ENCODE measurements at regions not wholly inside any gene's neighbourhood (a gene's known extent, or its start where the extent isn't known, plus 50 kb on each side); places are given as distances from the start of the nearest gene placed in this dataset.

DNA sequence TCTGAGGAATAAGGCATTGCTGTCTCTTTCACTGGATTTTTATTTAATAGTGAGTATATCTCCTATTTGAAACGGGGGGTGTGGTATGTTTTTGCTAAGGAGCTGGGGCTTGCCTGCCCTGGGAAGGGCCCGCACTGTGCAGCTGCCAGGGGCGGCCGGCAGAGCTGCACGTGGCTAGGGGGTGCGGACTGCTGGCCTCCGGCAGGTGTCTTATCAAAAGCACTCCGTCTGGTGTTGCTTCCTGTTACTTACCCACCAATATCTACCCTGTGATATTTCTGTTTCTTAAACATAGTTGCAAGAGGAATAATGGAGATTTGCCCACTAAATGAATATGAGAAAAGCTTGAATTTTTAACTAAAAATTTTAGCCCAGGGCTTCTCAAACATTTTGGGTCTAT is 232.0 kb downstream of the IRX1 start:
- DNase-seq = no peak

DNA sequence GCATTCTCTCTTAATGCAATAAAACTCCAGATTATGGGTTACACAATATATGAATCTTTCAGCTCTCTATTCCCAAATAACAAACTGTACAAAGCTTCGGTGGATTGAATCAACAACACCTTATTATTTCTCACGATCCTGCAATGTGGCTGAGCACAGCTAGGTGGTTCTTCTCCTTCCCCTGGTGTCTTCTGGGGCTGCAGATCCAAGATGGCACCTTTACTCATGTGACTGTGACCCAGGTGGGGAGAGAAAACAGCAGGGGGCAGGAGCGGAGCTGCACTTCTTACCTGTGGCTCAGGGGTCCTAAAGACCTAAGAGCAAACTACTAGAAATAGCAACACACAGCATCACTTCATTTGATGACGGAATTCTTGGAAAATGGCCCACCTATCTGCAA is 233.1 kb downstream of the IRX1 start:
- DNase-seq = no peak

GRCh38 chr5:3833566-3833965 is 237.9 kb downstream of the IRX1 start:
- no peak for DNase-seq

DNA sequence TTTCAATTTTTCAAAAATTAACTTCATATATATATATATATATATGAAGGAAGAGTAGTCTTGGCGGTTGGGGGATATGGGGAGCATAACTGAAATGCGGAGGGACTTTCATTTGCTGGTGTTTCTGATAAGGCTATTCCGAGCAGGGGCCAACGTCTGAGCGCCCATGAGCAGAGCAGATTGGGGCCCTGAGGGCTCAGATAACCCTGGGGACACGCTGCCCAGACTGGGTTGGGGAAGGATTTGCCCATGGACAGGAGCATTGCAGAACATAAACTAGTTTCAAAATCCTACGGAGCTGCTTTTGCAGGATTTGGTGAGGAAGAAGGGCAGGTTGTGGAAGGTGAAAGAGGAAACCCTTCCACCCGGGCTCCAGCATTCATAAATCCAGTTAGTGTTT is 240.2 kb downstream of the IRX1 start:
- DNase-seq = no peak

DNA sequence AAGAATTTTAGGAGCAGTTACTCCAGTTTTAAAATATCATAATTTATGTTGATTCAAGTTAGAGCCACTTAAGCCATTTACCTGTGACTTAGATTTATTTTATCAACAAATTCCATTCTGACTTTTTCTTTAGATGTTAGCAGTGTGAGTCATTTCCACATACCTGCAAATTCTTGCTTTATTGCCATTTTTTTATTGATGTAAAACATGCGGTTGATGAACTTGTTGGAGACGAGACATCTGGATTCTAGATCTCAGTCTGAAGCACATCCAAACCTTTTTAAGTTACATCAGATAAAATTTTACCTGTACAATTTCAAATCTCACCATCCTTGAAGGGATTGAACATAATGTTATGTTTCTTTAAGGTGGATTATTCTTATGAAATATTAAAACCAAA is 240.9 kb downstream of the IRX1 start:
- no peak for DNase-seq

DNA sequence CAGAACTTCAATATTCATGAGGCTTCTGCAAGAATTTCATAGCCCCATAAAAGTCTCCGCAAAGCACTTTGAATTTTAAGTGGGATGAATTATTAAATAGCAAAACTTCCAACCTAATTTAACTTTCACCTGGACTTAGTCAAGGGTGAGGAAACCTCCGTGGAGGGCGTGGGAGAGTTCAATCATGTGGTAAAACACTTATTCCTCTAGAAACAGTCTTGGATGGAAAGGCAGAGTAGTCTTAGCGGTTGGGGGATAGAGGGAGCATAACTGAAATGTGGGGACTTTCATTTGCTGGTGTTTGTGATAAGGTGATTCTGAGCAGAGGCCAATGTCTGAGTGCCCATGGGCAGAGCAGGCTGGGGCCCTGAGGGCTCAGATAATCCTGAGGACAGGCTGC is 241.9 kb downstream of the IRX1 start:
- no peak for DNase-seq

- DNase-seq = no peak
Measured at GRCh38 chr5:3839151-3839550, 243.5 kb downstream of the IRX1 start.

- DNase-seq = no peak
Measured at GRCh38 chr5:3842591-3842990, 247.0 kb downstream of the IRX1 start.

DNA sequence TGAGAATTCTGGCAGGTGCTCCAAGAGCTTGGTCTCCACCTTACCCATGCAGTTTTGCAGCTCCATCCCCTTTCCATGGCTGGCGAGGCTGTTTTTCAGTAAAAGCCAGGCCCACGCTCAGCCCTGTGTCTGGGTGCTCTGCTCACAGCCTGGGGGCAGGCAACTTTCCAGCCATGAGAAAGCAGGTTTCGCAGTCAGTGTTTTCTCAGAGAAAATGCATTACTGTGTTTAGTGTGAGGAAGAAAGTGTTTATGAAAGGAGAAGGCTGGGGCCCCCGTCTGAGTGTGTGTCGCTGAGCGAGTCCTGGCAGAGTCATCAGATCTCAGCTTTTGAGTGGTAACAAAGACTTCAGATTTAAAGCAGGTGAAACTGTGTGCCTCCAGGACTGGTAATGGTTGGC is 248.1 kb downstream of the IRX1 start:
- no peak for DNase-seq

DNA sequence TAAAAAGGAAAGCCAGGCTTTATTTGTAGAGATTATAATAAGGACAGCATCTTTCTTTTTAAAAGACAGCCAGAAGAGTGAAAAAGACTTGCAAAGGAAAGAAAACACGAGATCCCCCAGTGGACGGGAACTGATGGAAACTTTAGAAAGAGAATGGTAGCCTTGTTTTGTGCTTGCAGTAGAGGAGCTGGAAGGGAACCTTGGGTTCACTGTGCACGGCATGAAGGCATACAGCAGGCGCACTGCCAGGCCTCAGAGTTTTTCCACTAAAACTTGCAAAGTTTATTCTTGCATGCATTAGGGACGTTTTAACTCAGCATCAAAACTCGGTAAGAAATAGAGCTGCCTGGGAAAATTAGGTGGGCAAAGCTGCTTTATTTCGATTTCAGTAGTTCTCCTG is 248.6 kb downstream of the IRX1 start:
- no peak for DNase-seq

- no peak for DNase-seq
Measured at GRCh38 chr5:3845230-3845629, 249.6 kb downstream of the IRX1 start.

- DNase-seq = no peak
Measured at GRCh38 chr5:3852161-3852916, 256.7 kb downstream of the IRX1 start.

GRCh38 chr5:3853362-3853761 is 257.7 kb downstream of the IRX1 start:
- DNase-seq = no peak

GRCh38 chr5:3854188-3854821 is 258.7 kb downstream of the IRX1 start:
- DNase-seq = no peak

- no peak for DNase-seq
Measured at GRCh38 chr5:3856036-3856435, 260.4 kb downstream of the IRX1 start.

- no peak for DNase-seq
Measured at GRCh38 chr5:3858524-3858923, 262.9 kb downstream of the IRX1 start.

DNA sequence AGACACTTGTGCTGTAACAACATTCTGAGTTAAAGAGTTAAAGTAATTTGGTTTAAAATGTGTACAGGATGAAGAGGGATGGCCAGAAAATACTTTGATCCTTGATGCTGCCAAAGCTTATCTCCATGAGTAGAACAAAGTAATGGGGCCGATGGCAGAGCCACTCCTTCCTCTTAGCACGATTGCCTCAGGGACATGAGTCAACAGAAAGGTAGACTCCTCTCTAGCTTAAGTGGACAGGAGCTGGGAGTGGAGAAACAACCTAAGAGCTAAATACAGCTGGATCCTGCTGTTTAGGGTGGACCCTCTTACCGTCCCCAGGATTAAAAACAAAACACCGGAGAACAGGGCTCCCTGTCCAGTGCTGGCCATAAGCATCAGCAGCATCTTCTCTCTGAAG is 267.3 kb downstream of the IRX1 start:
- no peak for DNase-seq

DNA sequence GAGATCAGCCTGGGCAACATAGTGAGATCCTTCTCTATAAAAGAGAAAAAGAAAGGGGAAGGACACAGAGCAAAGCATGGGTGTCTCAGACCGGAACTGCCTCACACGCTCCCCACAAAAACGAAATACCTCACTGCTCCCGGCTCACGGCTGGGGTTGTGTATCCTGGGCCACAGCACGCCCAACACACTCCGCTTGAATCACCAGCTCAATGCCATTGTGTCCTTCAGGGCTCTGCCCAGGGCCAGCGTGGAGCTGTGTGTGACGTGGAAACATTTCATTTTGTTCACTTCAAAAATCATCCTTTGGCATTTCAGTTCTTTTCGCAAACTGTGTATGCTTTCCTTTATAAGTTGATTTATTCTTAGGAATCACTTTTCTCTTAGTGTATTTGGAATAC is 279.5 kb downstream of the IRX1 start:
- no peak for DNase-seq

GRCh38 chr5:3878267-3878666 is 282.6 kb downstream of the IRX1 start:
- DNase-seq = no peak

DNA sequence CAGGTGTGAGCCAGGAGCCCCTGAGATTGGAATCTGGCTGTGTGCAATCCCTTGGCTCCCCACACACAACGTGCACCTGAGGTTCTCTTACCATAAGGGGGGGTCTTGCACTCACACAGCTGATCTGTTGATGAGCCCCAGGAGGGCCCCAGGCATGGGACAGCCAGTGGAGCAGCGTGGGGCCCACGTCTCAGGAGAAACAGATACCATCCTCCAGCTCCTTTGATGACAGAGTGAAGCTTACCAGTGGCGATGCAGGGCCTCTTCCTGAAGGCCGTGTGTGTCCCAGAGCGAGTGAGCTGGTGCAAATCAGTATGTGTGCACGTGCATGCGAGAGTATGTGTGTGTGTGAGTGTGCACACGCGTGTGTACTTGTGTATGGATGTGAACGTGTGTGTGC is 287.4 kb downstream of the IRX1 start:
- no peak for DNase-seq

DNA sequence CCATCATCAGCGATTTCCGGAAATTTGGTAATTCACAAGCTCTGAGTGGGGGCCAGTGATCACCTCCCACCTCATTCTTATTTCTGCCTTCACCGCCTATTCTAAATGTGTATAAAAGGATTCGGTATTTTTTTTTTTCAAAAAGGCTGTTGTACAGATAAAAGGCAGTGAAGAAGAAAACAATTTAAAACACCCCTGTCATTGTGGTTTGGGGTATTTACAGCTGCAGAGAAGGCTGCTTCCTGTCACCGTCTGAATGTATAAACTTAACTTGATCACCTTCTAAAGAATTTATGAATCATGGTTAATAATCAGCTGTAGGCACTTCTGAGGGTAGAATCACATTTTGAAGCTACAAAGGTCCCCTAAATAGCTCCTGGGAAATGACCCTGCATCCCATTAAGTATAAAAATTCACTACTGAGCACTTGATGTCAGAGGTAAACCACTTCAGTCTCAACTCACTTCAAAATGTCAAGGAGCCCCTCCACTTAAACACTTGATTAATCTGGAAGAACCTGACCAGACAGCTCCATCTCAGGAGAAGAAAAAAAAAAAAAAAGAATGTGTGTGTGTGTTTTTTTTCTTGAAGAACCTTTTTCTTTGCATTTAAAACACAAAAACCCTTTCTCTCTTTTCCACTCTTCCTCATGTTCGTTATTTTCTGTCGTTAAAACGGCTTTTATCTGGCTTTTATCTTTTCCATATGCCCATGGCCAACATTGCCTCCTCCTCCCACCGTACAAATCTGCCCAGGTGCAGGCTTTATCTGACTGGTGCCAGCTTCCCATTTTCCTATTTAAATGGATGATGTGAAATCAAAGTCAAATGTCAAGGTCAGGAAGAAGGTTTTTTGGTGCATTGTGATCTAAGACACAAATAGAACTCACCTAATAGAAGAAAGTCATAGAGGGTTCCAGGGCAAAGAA is 291.2 kb downstream of the IRX1 start:
- no peak for DNase-seq

- DNase-seq = no peak
Measured at GRCh38 chr5:3888310-3888709, 292.7 kb downstream of the IRX1 start.

GRCh38 chr5:3889412-3890142 is 293.9 kb downstream of the IRX1 start:
- DNase-seq = no peak

Data from right forelimb (tissue), 1 donor.